Kidney (tissue), 13 donors: ENCODE measurements at regions not wholly inside any gene's neighbourhood (a gene's known extent, or its start where the extent isn't known, plus 50 kb on each side); places are given as distances from the start of the nearest gene placed in this dataset.

ENCODE experiments used
- DNase-seq, 5 donors: peaks; one replicate each; pipeline ENCODE4 v3.0.0-alpha.2; 2013 to 2020
- FAIRE-seq: peaks from 2 replicates; lab custom pipeline; 2012; peaks lifted over from hg19 to GRCh38; lab: Jason Lieb, UNC
- H3K27ac ChIP-seq, 2 donors: one replicate each; pipeline ENCODE4 v1.7.0; 2013; ENCODE audit warnings: low read depth in 2 of 2, low read length in 2 of 2, inconsistent platforms in 1 of 2
- H3K27me3 ChIP-seq: one replicate; pipeline ENCODE4 v1.7.1; 2013; ENCODE audit warnings: low read length, inconsistent platforms; ENCODE audit not compliant: control insufficient read depth, insufficient read depth
- H3K36me3 ChIP-seq, 3 donors: one replicate each; pipeline versions ENCODE4 v1.7.0 to v1.7.1; 2013; ENCODE audit warnings: low read length in 3 of 3, control low read depth in 1 of 3, inconsistent platforms in 1 of 3; ENCODE audit not compliant: insufficient read depth in 3 of 3, control insufficient read depth in 2 of 3
- H3K4me1 ChIP-seq, 3 donors: one replicate each; pipeline versions ENCODE4 v1.7.0 to v1.7.1; 2013; ENCODE audit warnings: low read length in 3 of 3, inconsistent platforms in 1 of 3, low read depth in 1 of 3; ENCODE audit not compliant: control insufficient read depth in 2 of 3, insufficient read depth in 2 of 3
- H3K4me3 ChIP-seq, 3 donors: one replicate each; pipeline versions ENCODE4 v1.7.0 to v1.8.1; 2013; ENCODE audit warnings: low read length in 3 of 3, control low read depth in 1 of 3, inconsistent platforms in 1 of 3
- H3K9ac ChIP-seq, 3 donors: one replicate each; pipeline versions ENCODE4 v1.7.0 to v1.7.1; 2013; ENCODE audit warnings: low read length in 3 of 3, control low read depth in 1 of 3, inconsistent platforms in 1 of 3
- H3K9me3 ChIP-seq, 3 donors: one replicate each; pipeline versions ENCODE4 v1.7.0 to v1.7.1; 2013; ENCODE audit warnings: low read length in 3 of 3, control low read depth in 1 of 3, inconsistent platforms in 1 of 3; ENCODE audit not compliant: control insufficient read depth in 2 of 3, insufficient read depth in 1 of 3
- CTCF ChIP-seq: IDR thresholded peaks from 3 replicates; pipeline ENCODE4 v1.5.1; 2012; ENCODE audit warnings: mild to moderate bottlenecking, moderate library complexity, borderline replicate concordance; ENCODE audit not compliant: insufficient read depth; ENCODE audit errors: extremely low read depth
- intact Hi-C: fragments of 100-400 bp; cut with DNase I; formaldehyde crosslinking; loops from one replicate; pipeline ENCODE4 v1.11.1; 2022
- donor health status: control.
- donor health status: control.
- donor health status: control.
- donor health status: control.
- donor health status: control.
- donor health status: DM: yes; HTN: yes; CAD: no.
- donor health status: Normal renal cell carcinoma (clear cell type).

GRCh38 chr4:3706111-3706511, 60.1 kb upstream of the ADRA2C start:
- H3K4me3 ChIP-seq: no peak overlapping the region
- DNase-seq (peak in 1 of 5 donors; percentile 44), FAIRE-seq (no peak)
- no peak overlapping the region for H3K27ac ChIP-seq
- no peak overlapping the region for H3K9ac ChIP-seq
- H3K4me1 ChIP-seq: peaks cover 0 to 30% (median 21%) of the 10 kb centered on the region in 3 donors
- H3K36me3 ChIP-seq: no peaks in the 10 kb centered on the region
- intact Hi-C loops: no loop called here
- H3K9me3 ChIP-seq: no peaks in the 10 kb centered on the region
- TF ChIP-seq CTCF: no peak
- H3K27me3 ChIP-seq: no peaks in the 10 kb centered on the region

GRCh38 chr4:3705236-3705987, 60.8 kb upstream of the ADRA2C start:
- Histone ChIP-seq H3K9ac (no peak overlapping the region), H3K4me3 (no peak overlapping the region), H3K27ac (no peak overlapping the region), H3K36me3 (no peaks in the 10 kb centered on the region), H3K4me1 (peaks cover 0 to 23% (median 14%) of the 10 kb centered on the region in 3 donors), H3K9me3 (no peaks in the 10 kb centered on the region), H3K27me3 (no peaks in the 10 kb centered on the region)
- intact Hi-C loops: no loop called here
- FAIRE-seq (no peak), DNase-seq (peak in 1 of 5 donors; percentile 37)
- no peak for TF ChIP-seq CTCF

GRCh38 chr4:3704669-3705068, 61.5 kb upstream of the ADRA2C start:
- intact Hi-C loops: no loop called here

More at GRCh38 chr4:3704669-3705068, 61.5 kb upstream of the ADRA2C start:
- Histone ChIP-seq H3K27ac (no peak overlapping the region), H3K27me3 (no peaks in the 10 kb centered on the region), H3K36me3 (no peaks in the 10 kb centered on the region), H3K9me3 (no peaks in the 10 kb centered on the region), H3K4me3 (no peak overlapping the region), H3K4me1 (peaks cover 0 to 20% (median 10%) of the 10 kb centered on the region in 3 donors), H3K9ac (no peak overlapping the region)
- FAIRE-seq (no peak), DNase-seq (peak in 1 of 5 donors; percentile 25)
- no peak for TF ChIP-seq CTCF
